ENCODE measurements at regions not wholly inside any gene's neighbourhood (a gene's known extent, or its start where the extent isn't known, plus 50 kb on each side); places are given as distances from the start of the nearest gene placed in this dataset.

GRCh38 chr9:107815782-107816560, 326.4 kb upstream of the KLF4 start:
- DNase-seq, result no peak
- no peak overlapping the region for H3K23ac ChIP-seq (ENCODE audit: insufficient read length, low read depth, low read length)
- no peaks in the 10 kb centered on the region for H3K27me3 ChIP-seq (ENCODE audit: insufficient read depth, low read length)
- H4K20me1 ChIP-seq (ENCODE audit: control insufficient read depth, insufficient read depth, insufficient read length), result no peaks in the 10 kb centered on the region
- Mint-ChIP-seq H3K4me1 (peaks cover 21 to 25% of the 10 kb centered on the region in 2 experiments), H3K27me3 (ENCODE audit: low read depth) (no peaks in the 10 kb centered on the region; the same call in 1 of the 2 replicates), H3K4me3 (no peak overlapping the region), H3K36me3 (ENCODE audit: insufficient read depth in 1 of 3, low read depth in 3 of 3) (peaks cover 0 to 11% (median 0%) of the 10 kb centered on the region in 3 experiments; a peak in 3 of 7 replicates), H3K9me3 (no peaks in the 10 kb centered on the region), H3K27ac (no peak overlapping the region)
- H4K8ac ChIP-seq (replicated peaks; ENCODE audit: insufficient read length, low read depth, low read length), result no peak overlapping the region
- no peak overlapping the region for H2BK15ac ChIP-seq (ENCODE audit: low read depth, low read length)
- H3K23me2 ChIP-seq (ENCODE audit: insufficient read length, low read depth, low read length, poor library complexity, severe bottlenecking), result no peaks in the 10 kb centered on the region
- no peak overlapping the region for H2AK5ac ChIP-seq (ENCODE audit: insufficient read length, low read length)
- no peaks in the 10 kb centered on the region for H3K79me2 ChIP-seq (ENCODE audit: insufficient read depth, low read length)
- H4K5ac ChIP-seq (ENCODE audit: insufficient read length, low read depth, low read length), result no peak overlapping the region
- H3K9me3 ChIP-seq (ENCODE audit: control insufficient read depth, low read depth, low read length), result no peaks in the 10 kb centered on the region
- H3K79me1 ChIP-seq (ENCODE audit: insufficient read depth, low read depth, low read length, poor library complexity, severe bottlenecking), result no peaks in the 10 kb centered on the region
- H3K4me2 ChIP-seq (ENCODE audit: insufficient read depth, insufficient read length, low read length), result no peak overlapping the region
- TF ChIP-seq, protein P1, sequence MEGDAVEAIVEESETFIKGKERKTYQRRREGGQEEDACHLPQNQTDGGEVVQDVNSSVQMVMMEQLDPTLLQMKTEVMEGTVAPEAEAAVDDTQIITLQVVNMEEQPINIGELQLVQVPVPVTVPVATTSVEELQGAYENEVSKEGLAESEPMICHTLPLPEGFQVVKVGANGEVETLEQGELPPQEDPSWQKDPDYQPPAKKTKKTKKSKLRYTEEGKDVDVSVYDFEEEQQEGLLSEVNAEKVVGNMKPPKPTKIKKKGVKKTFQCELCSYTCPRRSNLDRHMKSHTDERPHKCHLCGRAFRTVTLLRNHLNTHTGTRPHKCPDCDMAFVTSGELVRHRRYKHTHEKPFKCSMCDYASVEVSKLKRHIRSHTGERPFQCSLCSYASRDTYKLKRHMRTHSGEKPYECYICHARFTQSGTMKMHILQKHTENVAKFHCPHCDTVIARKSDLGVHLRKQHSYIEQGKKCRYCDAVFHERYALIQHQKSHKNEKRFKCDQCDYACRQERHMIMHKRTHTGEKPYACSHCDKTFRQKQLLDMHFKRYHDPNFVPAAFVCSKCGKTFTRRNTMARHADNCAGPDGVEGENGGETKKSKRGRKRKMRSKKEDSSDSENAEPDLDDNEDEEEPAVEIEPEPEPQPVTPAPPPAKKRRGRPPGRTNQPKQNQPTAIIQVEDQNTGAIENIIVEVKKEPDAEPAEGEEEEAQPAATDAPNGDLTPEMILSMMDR (conservative IDR thresholded peaks at IDR 0.05), result no peak
- no CpG with 5 or more reads among the region's 6 CpGs for WGBS (ENCODE audit: extremely low coverage, insufficient read length, low lambda C conversion rate)
- H2AFZ ChIP-seq (ENCODE audit: low read length), result no peak overlapping the region
- no peak overlapping the region for H2BK20ac ChIP-seq (ENCODE audit: low read depth, low read length, poor library complexity, severe bottlenecking)
- H2BK12ac ChIP-seq (ENCODE audit: insufficient read length, low read depth, low read length), result no peak overlapping the region
- no peak overlapping the region for H3K4ac ChIP-seq (ENCODE audit: low read depth, low read length)
- no peak overlapping the region for H3K56ac ChIP-seq (ENCODE audit: insufficient read length, low read depth, low read length)
- no peak overlapping the region for H4K91ac ChIP-seq (ENCODE audit: insufficient read length, low read depth, low read length)
- H3K14ac ChIP-seq (ENCODE audit: insufficient read depth, low read length), result no peak overlapping the region
- H3K18ac ChIP-seq (ENCODE audit: insufficient read length, low read depth, low read length), result no peak overlapping the region
- H3T11ph ChIP-seq (ENCODE audit: low read length), result no peak overlapping the region
- no peak overlapping the region for H3K9ac ChIP-seq (ENCODE audit: extremely low read depth, insufficient read length, low read length)
- H2BK5ac ChIP-seq (ENCODE audit: insufficient read length, low read length), result no peak overlapping the region
- no peak overlapping the region for H2BK120ac ChIP-seq (ENCODE audit: low read depth, low read length, poor library complexity, severe bottlenecking)
- H3K4me1 ChIP-seq (ENCODE audit: insufficient read depth, low read length), result peaks cover 4% of the 10 kb centered on the region; the same call in 1 of the 2 replicates
- H3K27ac ChIP-seq (ENCODE audit: insufficient read length, low read depth, low read length), result no peak overlapping the region
